ENCODE measurements at regions not wholly inside any gene's neighbourhood (a gene's known extent, or its start where the extent isn't known, plus 50 kb on each side); places are given as distances from the start of the nearest gene placed in this dataset.

GRCh38 chr3:31249545-31249944, 283.2 kb upstream of the STT3B start:
- Histone ChIP-seq H3K36me3 (no peaks in the 10 kb centered on the region), H3K4me3 (no peak overlapping the region), H3K27ac (no peak overlapping the region), H3K27me3 (replicated peaks; ENCODE audit: insufficient read depth) (no peaks in the 10 kb centered on the region), H3K9me3 (no peaks in the 10 kb centered on the region), H3K4me1 (replicated peaks) (peaks cover 2% of the 10 kb centered on the region)
- intact Hi-C loops (cut with DNase I) = no loop called here
- no peak for DNase-seq (ENCODE audit: low spot score)
- TF ChIP-seq POLR2A (IDR thresholded peaks at IDR 0.05) (no peak), POLR2AphosphoS5 (IDR thresholded peaks at IDR 0.05) (no peak), CTCF (IDR thresholded peaks at IDR 0.05) (no peak)

- H3K27ac ChIP-seq = no peak overlapping the region
- no peak for TF ChIP-seq POLR2A (IDR thresholded peaks at IDR 0.05)
- no peaks in the 10 kb centered on the region for H3K27me3 ChIP-seq (replicated peaks; ENCODE audit: insufficient read depth)
- H3K36me3 ChIP-seq = no peaks in the 10 kb centered on the region
- intact Hi-C loops (cut with DNase I) = no loop called here
- no peaks in the 10 kb centered on the region for H3K9me3 ChIP-seq
- 95% methylated on average over 1 of the region's 1 CpG for WGBS
- no peak overlapping the region for H3K4me3 ChIP-seq
- DNase-seq (ENCODE audit: low spot score) = no peak
- peaks cover 2% of the 10 kb centered on the region for H3K4me1 ChIP-seq (replicated peaks)
Observed at GRCh38 chr3:31250116-31250777, 282.5 kb upstream of the STT3B start.

GRCh38 chr3:31251083-31251482, 281.6 kb upstream of the STT3B start:
- intact Hi-C loops (cut with DNase I) = no loop called here
- no peak overlapping the region for H3K4me3 ChIP-seq
- no peak for DNase-seq (ENCODE audit: low spot score)
- H3K27me3 ChIP-seq (replicated peaks; ENCODE audit: insufficient read depth) = no peaks in the 10 kb centered on the region
- no peaks in the 10 kb centered on the region for H3K36me3 ChIP-seq
- H3K27ac ChIP-seq = no peak overlapping the region
- no peaks in the 10 kb centered on the region for H3K9me3 ChIP-seq
- H3K4me1 ChIP-seq (replicated peaks) = peaks cover 2% of the 10 kb centered on the region
- WGBS = 98% methylated on average over 3 of the region's 3 CpGs
- TF ChIP-seq POLR2A (IDR thresholded peaks at IDR 0.05) = no peak
- no peak for TF ChIP-seq CTCF (IDR thresholded peaks at IDR 0.05)
- no peak for TF ChIP-seq POLR2AphosphoS5 (IDR thresholded peaks at IDR 0.05)

DNA sequence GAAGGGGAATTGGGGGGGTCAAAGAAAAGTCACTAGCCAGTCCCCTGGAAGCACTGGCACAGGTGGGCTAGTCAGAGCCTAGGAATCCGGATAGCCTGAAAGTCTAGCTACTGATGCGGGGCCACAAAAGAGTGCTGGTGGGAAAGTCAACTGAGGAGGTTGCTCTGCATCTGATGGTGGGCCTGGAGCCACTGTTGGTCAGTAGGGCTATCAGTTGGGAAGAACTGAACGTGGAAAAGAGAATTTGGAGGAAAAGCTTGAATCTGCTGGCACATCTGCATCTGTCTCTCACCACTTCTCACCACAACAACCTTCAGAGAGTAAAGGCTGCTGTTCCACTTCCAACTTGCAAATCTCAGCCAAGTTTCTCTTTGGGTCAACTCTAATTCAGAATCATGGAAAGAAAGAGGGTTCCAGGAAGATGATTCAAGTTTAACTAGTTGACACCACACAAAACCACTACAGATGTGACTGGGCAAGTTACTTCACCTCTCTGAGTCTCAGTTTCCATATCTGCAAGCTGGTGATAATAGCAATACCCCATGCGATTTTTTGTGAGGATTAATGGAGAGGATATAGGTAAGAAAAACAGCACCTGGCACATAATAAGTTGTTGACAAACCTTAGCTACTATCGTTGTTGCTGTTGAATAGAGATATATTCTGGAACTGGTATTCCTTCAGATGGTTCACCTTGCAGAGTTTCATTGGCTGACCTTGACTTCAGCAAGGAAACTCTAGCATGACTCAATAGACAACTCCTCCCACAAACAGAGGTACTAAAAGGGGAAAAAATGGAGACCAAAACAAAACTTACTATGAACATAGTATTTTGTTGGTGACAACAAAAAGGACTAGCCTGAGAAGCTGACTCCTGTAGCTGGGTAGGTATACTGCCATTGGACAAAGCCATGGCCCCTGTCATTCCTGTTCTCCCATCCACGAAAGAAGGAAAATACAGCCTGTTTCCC, 280.2 kb upstream of the STT3B start:
- no peak overlapping the region for H3K27ac ChIP-seq
- no peak for DNase-seq (ENCODE audit: low spot score)
- peaks cover 2% of the 10 kb centered on the region for H3K4me1 ChIP-seq (replicated peaks)
- no peak overlapping the region for H3K4me3 ChIP-seq
- H3K36me3 ChIP-seq = no peaks in the 10 kb centered on the region
- H3K27me3 ChIP-seq (replicated peaks; ENCODE audit: insufficient read depth) = no peaks in the 10 kb centered on the region
- TF ChIP-seq POLR2A (IDR thresholded peaks at IDR 0.05) (no peak), CTCF (IDR thresholded peaks at IDR 0.05) (no peak), POLR2AphosphoS5 (IDR thresholded peaks at IDR 0.05) (no peak)
- no peaks in the 10 kb centered on the region for H3K9me3 ChIP-seq
- 82% methylated on average over 6 of the region's 6 CpGs for WGBS
- intact Hi-C loops (cut with DNase I) = no loop called here

DNA sequence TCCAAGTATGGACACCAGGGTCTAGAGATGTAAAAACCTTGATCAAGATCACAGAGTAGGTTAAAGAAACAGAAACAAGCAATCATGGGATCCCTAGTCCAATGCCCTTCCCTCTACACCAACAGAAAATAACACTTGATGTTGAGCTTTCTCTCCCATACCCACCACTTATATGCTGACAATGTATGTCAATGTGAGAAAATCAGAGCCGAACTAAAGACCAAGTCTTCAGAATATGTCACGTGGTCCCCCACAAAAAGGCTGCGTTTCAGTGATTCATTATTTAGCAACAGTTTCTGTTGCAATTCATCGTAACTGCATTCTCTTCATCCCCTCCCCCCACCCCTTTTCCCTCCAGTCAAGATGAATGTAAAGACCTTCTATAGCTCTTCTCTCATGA, 278.9 kb upstream of the STT3B start:
- Histone ChIP-seq H3K27me3 (replicated peaks; ENCODE audit: insufficient read depth) (no peaks in the 10 kb centered on the region), H3K27ac (no peak overlapping the region), H3K4me3 (no peak overlapping the region), H3K4me1 (replicated peaks) (no peaks in the 10 kb centered on the region), H3K36me3 (no peaks in the 10 kb centered on the region), H3K9me3 (no peaks in the 10 kb centered on the region)
- 87% methylated on average over 4 of the region's 4 CpGs for whole genome bisulfite sequencing
- no peak for TF ChIP-seq POLR2AphosphoS5 (IDR thresholded peaks at IDR 0.05)
- TF ChIP-seq POLR2A (IDR thresholded peaks at IDR 0.05) = no peak
- no peak for TF ChIP-seq CTCF (IDR thresholded peaks at IDR 0.05)
- intact Hi-C loops (cut with DNase I) = no loop called here
- no peak for DNase-seq (ENCODE audit: low spot score)

Measured in prostate gland (tissue), 2 donors.